Muscle of arm (tissue), 1 donor: ENCODE measurements at regions not wholly inside any gene's neighbourhood (a gene's known extent, or its start where the extent isn't known, plus 50 kb on each side); places are given as distances from the start of the nearest gene placed in this dataset.

ENCODE experiments used
- DNase-seq: peaks from one replicate; pipeline ENCODE4 v3.0.0-alpha.2; 2013

GRCh38 chr18:34075963-34076860 lies 148.5 kb downstream of the NOL4 start:
- DNase-seq, result no peak

GRCh38 chr18:34061226-34061625 lies 163.5 kb downstream of the NOL4 start:
- no peak for DNase-seq

GRCh38 chr18:34055227-34055626 lies 169.5 kb downstream of the NOL4 start:
- no peak for DNase-seq

- peak; percentile 3 for DNase-seq
Observed at GRCh38 chr18:34050661-34051060, 174.1 kb downstream of the NOL4 start.

- no peak for DNase-seq
Observed at GRCh38 chr18:34049511-34049910, 175.2 kb downstream of the NOL4 start.

GRCh38 chr18:34048423-34048822 lies 176.3 kb downstream of the NOL4 start:
- no peak for DNase-seq

GRCh38 chr18:34042423-34043146 lies 182.1 kb downstream of the NOL4 start:
- DNase-seq, result no peak

GRCh38 chr18:34039611-34040010 lies 185.1 kb downstream of the NOL4 start:
- DNase-seq, result no peak

- DNase-seq, result no peak
Observed at GRCh38 chr18:34039201-34039600, 185.5 kb downstream of the NOL4 start.

- DNase-seq, result no peak
Observed at GRCh38 chr18:34038086-34038485, 186.6 kb downstream of the NOL4 start.

- no peak for DNase-seq
Observed at GRCh38 chr18:34033968-34034367, 190.7 kb downstream of the NOL4 start.

GRCh38 chr18:34031810-34032209 lies 192.9 kb downstream of the NOL4 start:
- no peak for DNase-seq

GRCh38 chr18:34028324-34028723 lies 196.4 kb downstream of the NOL4 start:
- no peak for DNase-seq

- no peak for DNase-seq
Observed at GRCh38 chr18:34025191-34025801, 199.4 kb downstream of the NOL4 start.

GRCh38 chr18:34023471-34023870 lies 201.2 kb downstream of the NOL4 start:
- no peak for DNase-seq

GRCh38 chr18:34018336-34018735 lies 206.4 kb downstream of the NOL4 start:
- no peak for DNase-seq

- no peak for DNase-seq
Observed at GRCh38 chr18:34003687-34004086, 221.0 kb downstream of the NOL4 start.

- DNase-seq, result no peak
Observed at GRCh38 chr18:34002130-34002529, 222.6 kb downstream of the NOL4 start.

- DNase-seq, result no peak
Observed at GRCh38 chr18:34001376-34001775, 223.3 kb downstream of the NOL4 start.

GRCh38 chr18:33987206-33987605 lies 237.5 kb downstream of the NOL4 start:
- DNase-seq, result no peak

GRCh38 chr18:33983126-33983525 lies 241.6 kb downstream of the NOL4 start:
- DNase-seq, result no peak

GRCh38 chr18:33960417-33960816 lies 264.3 kb downstream of the NOL4 start:
- no peak for DNase-seq

GRCh38 chr18:33959609-33960008 lies 265.1 kb downstream of the NOL4 start:
- DNase-seq, result no peak
